NOMO-1 (cell line): ENCODE measurements at regions not wholly inside any gene's neighbourhood (a gene's known extent, or its start where the extent isn't known, plus 50 kb on each side); places are given as distances from the start of the nearest gene placed in this dataset.
"Not testable (repeated sequence)": the region's sequence is repeated elsewhere in the genome, so short reads cannot be mapped to it uniquely, and the experiment has no call there.

Experiments
- DNase-seq, 2 experiments: peaks; one replicate each; lab custom pipeline; 2025; ENCODE audit not compliant: unreplicated experiment in 2 of 2; lab: John Stamatoyannopoulos, UW

DNA sequence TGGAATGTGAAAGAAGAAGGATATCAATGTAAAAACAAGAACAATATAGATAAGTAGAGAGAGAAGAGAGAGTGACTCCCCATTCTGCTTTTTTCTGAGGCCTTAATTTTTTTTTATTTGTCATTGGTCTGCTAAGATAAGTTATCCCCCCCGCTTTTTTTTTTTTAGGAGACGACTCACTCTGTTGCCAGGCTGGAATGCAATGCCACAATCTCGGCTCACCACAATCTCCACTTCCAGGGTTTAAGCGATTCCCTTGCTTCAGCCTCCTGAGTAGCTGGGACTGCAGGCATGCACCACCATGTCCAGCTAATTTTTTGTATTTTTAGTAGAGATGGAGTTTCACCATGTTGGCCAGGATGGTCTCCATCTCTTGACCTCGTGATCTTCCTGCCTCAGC, 677.0 kb downstream of the MAFB start:
- not testable (repeated sequence) for DNase-seq

DNA sequence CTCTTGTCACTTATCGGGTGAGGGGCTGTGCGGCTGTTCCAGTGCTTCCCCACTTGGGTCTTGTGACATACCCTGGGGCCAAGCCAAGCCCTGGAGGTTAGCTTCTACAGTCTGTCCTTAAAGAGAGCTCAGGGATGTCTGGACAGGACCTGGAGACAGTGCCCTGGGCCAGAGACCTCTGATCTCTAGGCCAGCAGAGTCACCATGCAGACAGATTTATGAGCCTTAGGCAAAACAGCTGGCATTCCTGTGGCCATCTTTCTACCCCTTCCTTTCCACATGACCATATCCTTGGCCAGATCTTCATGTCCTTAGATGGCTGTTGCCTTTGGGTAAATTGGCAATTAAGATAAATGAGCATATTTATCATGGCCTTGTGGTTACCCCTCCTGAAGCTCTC, 678.6 kb downstream of the MAFB start:
- no peak for DNase-seq

DNA sequence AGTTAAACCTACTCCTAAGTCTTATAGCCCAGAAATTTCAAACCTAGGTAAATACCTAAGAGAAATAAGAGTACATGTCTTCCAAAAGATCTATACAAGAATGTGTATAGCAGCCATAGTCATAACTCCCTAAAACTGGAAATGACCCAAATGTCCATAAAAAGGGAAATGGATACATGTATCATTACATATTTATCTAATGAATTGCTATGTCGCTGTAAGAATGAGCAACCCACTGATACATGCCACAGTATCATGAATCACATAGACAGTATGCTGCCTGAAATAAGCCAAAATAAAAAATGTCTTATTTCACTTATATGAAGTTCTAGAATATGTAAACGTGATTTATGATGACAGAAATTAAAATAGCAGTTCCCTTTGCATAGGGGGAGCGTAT, 679.5 kb downstream of the MAFB start:
- no peak for DNase-seq

- no peak for DNase-seq
These were observed 680.9 kb downstream of the MAFB start for GRCh38 chr20:40008177-40008576.

DNA sequence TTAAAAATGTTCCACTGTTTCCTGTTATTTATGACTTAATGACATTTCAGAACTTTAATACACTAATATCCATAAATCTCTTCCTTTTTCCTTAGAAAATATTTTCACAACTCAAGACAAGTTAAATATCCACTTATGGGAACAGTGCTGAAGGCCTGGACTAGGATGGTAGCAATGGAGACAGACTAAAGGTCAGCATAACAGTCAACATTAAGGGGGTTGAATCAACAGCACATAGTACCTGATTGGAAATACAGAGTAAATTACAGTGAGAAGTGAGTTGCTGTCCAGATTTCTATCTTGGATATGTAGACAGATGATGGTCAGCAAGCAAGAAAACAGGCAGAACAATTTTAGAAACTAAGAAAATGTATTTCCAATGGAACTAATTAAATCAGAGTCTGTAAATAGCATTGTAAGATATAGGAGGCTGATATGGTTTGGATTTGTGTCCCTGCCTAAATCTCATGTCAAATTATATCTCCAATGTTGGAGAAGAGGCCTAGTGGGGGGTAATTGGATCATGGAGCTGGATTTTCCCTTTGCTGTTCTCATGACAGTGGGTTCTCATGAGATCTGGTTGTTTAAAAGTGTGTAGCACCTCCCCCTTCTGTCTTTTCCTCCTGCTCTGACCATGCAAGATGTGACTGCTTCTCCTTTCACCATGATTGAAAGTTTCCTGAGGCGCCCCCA, 682.7 kb downstream of the MAFB start:
- no peak for DNase-seq

DNA sequence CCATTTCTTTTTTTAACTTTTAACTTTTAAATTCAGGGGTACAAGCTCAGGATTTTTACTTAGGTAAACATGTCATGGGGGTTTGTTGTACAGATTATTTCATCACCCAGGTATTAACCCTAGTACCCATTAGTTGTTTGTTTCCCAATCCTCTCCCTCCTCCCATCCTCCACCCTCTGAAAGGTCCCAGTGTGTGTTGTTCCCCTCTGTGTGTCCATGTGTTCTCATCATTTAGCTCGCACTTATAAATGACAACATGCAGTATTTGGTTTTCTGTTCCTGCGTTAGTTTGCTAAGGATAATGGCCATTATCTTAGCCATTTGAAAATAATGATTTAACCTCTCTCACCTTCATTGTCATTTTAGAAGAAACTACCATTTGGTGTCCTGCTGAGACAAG, 684.9 kb downstream of the MAFB start:
- not testable (repeated sequence) for DNase-seq

DNA sequence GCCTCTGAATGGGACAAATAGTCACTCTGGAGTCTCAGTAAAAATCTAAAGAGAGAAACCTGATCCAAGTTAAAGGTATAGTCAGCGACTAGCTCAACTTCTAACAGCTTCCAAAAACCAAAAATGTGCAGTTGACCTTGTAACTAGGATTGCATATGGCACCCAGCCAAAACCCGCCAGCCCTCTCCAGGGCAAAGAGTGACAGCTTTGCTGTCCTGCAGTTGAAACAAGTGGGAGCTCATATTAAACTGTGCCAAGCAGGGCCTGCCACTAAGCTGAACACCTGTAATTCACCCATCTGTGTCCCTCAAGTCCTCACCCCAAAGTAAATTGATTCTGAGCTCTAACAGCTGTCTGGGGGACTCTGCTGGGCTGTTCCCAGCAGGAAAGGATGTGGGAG, 695.3 kb downstream of the MAFB start:
- DNase-seq: no peak

GRCh38 chr20:39990692-39991091, 698.3 kb downstream of the MAFB start:
- no peak for DNase-seq

GRCh38 chr20:39988991-39989390, 700.0 kb downstream of the MAFB start:
- no peak for DNase-seq

GRCh38 chr20:39986173-39986904, 702.7 kb downstream of the MAFB start:
- no peak for DNase-seq

DNA sequence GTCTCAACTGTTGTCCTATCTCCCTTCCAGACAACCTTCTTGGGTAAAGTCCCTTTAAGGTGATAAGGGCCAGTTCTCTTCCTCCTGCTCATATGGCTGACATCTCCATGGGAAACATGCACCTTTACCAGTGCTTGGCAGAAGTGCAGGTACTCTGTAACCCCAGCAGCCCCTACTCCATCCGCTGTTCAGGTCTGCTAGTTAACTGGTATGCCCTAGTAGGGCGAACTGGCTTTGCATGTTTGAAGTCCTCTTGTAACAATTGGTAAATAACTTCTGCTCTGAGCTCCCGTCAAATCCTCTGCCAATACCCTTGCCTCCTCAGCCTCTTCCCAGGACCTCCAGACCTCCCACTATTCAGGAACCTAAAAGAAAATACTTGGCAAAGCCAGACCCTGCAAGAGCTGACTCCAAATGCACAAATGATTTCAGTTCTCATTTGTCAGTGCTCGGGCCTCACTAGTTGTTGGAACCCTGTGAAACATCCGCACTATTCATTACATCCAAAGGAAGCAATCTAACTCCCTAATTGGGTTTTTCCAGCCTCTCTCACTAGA, 703.7 kb downstream of the MAFB start:
- no peak for DNase-seq

DNA sequence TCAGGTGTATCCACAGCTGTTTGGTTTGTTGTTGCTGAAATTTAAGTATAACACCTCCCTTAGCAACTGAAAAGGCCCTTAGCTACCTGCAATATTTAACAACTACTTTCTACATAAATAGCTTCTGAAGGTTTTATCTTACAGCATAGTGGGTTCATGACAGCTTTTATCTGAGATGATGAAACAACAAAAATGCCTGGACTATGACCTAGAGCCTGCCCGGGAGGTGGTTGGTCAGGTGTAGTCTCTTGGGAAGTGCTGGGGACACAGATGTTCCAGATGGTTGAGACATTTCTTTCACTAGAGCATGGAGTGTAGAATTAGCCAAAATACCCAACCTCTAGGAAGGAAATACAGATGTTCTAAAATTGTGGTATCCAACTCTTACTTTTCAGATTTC, 705.4 kb downstream of the MAFB start:
- no peak for DNase-seq

GRCh38 chr20:39983183-39983582, 705.9 kb downstream of the MAFB start:
- DNase-seq: no peak

DNA sequence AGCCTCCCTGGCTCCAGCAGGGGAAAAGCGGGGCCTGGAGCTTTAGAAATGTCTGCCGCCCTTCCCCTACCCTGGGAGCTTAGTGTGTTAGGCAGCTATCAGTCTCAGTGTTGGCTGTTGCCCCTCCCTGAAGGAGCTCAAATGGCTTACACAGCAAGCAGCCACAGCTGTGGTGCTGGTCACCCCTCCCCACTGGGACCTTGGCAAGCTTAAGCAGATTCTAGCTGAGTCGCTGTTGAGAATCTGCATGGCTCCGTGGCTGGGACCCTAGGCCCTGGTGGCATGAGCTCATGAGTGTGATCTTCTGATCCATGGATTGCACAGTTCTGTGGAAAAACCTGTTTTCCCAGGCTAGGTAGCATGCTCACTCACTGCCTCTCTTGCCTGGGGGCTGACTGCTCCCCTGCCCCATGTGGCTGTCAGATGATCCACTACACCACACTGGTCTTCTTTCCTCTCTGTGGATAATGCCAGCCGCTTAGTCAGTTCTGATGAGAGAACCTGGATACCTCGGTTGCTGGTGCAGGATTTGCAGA, 714.0 kb downstream of the MAFB start:
- no peak for DNase-seq

DNA sequence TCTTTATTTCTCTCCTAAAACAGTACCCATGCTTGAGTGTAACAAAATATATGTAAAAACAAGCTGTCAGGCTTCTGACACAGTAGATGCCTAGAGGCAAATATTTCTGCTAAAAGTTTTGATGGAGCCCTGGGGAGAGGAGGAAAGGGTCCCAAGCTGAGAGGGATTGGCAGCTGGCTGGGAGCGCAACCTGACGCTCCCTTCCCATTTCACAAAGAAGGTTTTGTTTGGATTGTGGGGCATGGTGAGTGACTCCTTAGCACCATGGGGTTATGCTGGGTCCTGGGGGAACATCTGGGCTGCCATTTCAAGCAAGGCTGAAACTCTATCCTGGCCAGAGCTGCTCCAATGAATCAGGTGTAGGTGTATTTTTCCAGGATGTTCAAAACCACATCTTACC, 720.5 kb downstream of the MAFB start:
- no peak for DNase-seq

- DNase-seq: no peak
These were observed 721.2 kb downstream of the MAFB start for GRCh38 chr20:39967806-39968205.

- no peak for DNase-seq
These were observed 727.3 kb downstream of the MAFB start for GRCh38 chr20:39961637-39962244.

DNA sequence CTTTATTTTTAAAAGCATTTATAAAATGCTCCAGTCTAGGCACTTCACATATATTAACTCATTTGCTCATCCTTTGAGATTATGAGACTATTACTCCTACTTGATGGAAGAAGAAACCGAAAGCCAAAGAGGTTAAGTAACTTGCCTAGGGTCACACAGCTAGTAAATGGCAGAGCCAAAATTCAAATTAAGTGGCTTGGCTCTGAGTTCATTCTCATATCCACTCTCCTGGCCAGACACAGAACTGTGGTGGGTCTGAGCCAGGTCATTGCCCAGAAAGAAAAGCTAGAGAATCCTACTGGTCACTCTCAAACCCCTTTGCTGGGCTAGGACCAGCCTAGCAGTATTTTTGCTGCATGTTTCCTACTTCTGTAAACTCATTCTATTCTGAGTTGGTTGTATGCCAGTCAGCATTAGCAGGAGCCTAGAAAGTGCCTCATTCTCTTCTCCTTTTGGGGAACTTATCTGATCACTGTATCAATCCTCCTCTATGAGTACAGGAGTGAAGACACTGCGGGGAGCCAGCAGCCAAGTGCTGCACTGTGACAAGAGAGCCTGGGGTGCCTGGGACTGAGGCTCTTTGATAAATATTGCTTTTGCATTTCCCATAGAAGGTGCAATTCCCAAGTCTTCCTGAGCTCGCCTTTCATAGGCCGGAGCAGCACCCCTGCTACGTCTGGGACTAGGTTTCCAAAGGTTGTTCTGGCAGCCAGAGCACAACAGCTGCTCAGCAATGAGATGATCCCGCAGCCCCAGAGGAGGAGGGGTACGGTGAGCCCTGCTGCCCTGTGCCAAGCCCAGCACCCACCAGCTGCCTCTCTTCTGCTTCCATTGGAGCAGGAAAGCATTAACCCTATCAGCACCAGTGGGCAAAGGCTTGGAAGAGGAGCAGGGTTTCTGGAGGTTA, 728.3 kb downstream of the MAFB start:
- no peak for DNase-seq

GRCh38 chr20:39957911-39958310, 731.1 kb downstream of the MAFB start:
- DNase-seq: not testable (repeated sequence)

DNA sequence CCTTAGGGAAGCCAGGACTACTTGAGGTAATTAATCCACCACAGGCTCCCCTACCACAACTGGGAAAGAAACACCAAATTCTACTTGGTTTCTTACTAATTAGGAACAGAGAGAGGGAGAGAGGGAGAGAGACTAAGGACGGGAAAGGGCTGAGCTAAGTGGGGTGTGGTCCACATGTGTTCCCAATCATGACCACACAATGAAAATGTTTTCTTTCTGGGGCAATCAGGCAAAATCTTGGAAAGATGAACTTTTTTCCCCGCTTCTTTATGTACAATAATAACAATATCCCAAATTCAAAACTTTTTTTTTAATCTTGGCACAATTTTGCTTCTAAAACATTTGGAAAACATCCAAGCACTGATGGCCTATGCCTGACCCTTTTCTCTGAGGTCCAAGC, 734.4 kb downstream of the MAFB start:
- DNase-seq: no peak
